Neural cell (in vitro differentiated cells): ENCODE measurements at regions not wholly inside any gene's neighbourhood (a gene's known extent, or its start where the extent isn't known, plus 50 kb on each side); places are given as distances from the start of the nearest gene placed in this dataset.

Experiments
- H2AFZ ChIP-seq: fragments of 200-600, 300-800 bp; sonication (generic), shearing (Covaris generic); 2 replicates; pipeline ENCODE4 v1.6.0; 2014; ENCODE audit warnings: low read depth, mild to moderate bottlenecking, antibody characterized with exemption, low read length, moderate library complexity
- H3F3A ChIP-seq: fragments of 200-600 bp; shearing (Covaris generic); 2 replicates; pipeline ENCODE4 v1.6.1; 2016; ENCODE audit warnings: mild to moderate bottlenecking, moderate library complexity, mixed read lengths, antibody characterized with exemption, low read length; ENCODE audit not compliant: insufficient read depth, poor library complexity, severe bottlenecking
- H3K27ac ChIP-seq: fragments of 200-600, 300-800 bp; sonication (generic), shearing (Covaris generic); 2 replicates; pipeline ENCODE4 v1.5.1; 2014; ENCODE audit warnings: mild to moderate bottlenecking, low read length, moderate library complexity
- H3K27me3 ChIP-seq: fragments of 300-800, 200-600 bp; sonication (generic), shearing (Covaris generic); 2 replicates; pipeline ENCODE4 v1.6.0; 2014; ENCODE audit warnings: mild to moderate bottlenecking, low read depth, low read length, moderate library complexity; ENCODE audit not compliant: insufficient read depth
- H3K36me3 ChIP-seq: fragments of 300-800, 200-600 bp; sonication (generic), shearing (Covaris generic); 2 replicates; pipeline ENCODE4 v1.5.1; 2014; ENCODE audit warnings: mild to moderate bottlenecking, antibody characterized with exemption, low read length, moderate library complexity; ENCODE audit not compliant: insufficient read depth
- H3K4me2 ChIP-seq: fragments of 300-800, 200-600 bp; sonication (generic), shearing (Covaris generic); 2 replicates; pipeline ENCODE4 v1.6.0; 2014; ENCODE audit warnings: mild to moderate bottlenecking, low read length
- H3K4me3 ChIP-seq: fragments of 300-800, 200-600 bp; sonication (generic), shearing (Covaris generic); 2 replicates; pipeline ENCODE4 v1.5.1; 2014; ENCODE audit warnings: mild to moderate bottlenecking, low read length, moderate library complexity
- H3K79me2 ChIP-seq: fragments of 200-600 bp; shearing (Covaris generic); replicated peaks from 2 replicates; pipeline ENCODE4 v1.6.0; 2014; ENCODE audit warnings: mild to moderate bottlenecking, low read length, moderate library complexity; ENCODE audit not compliant: insufficient read depth
- H3K9ac ChIP-seq: fragments of 300-800, 200-600 bp; sonication (generic), shearing (Covaris generic); 2 replicates; pipeline ENCODE4 v1.6.1; 2016; ENCODE audit warnings: mild to moderate bottlenecking, low read length, mixed read lengths
- H3K9me2 ChIP-seq: fragments of 200-600 bp; shearing (Covaris generic); 2 replicates; pipeline ENCODE4 v1.6.1; 2016; ENCODE audit warnings: mild to moderate bottlenecking, low read length, mixed read lengths; ENCODE audit not compliant: insufficient read depth
- H3K9me3 ChIP-seq: fragments of 200-600, 300-800 bp; sonication (generic), shearing (Covaris generic); 2 replicates; pipeline ENCODE4 v1.6.1; 2016; ENCODE audit warnings: mild to moderate bottlenecking, mixed run types, low read length, moderate library complexity, mixed read lengths
- H4K20me1 ChIP-seq: fragments of 200-600 bp; shearing (Covaris generic); 2 replicates; pipeline ENCODE4 v1.6.1; 2016; ENCODE audit warnings: mild to moderate bottlenecking, mixed run types; ENCODE audit not compliant: insufficient read depth
- EP300 ChIP-seq: fragments of 450-650 bp; conservative IDR thresholded peaks from 2 replicates; pipeline ENCODE4 v1.6.1; 2014; ENCODE audit warnings: antibody characterized with exemption, mild to moderate bottlenecking, moderate library complexity; ENCODE audit not compliant: poor library complexity, severe bottlenecking
- EZH2 ChIP-seq: fragments of 200-600, 300-800 bp; shearing (Covaris generic), sonication (generic); IDR thresholded peaks from 2 replicates; pipeline ENCODE4 v1.6.1; 2014; ENCODE audit warnings: antibody characterized with exemption, low read length, borderline replicate concordance, mild to moderate bottlenecking; ENCODE audit not compliant: insufficient read depth, poor library complexity, severe bottlenecking
- MXI1 ChIP-seq: fragments of 450-650 bp; conservative IDR thresholded peaks from 2 replicates; pipeline ENCODE4 v1.6.1; 2014; ENCODE audit warnings: antibody characterized with exemption, mild to moderate bottlenecking; ENCODE audit not compliant: poor library complexity, severe bottlenecking
- POLR2AphosphoS5 ChIP-seq: IDR thresholded peaks from 2 replicates; pipeline ENCODE4 v1.6.1; 2012
- RAD21 ChIP-seq: fragments of 450-650 bp; conservative IDR thresholded peaks from 2 replicates; pipeline ENCODE4 v1.6.1; 2014; ENCODE audit warnings: antibody characterized with exemption, mild to moderate bottlenecking, moderate library complexity
- SMC3 ChIP-seq: fragments of 450-650 bp; conservative IDR thresholded peaks from 2 replicates; pipeline ENCODE4 v1.6.1; 2014; ENCODE audit warnings: antibody characterized with exemption, mild to moderate bottlenecking, moderate library complexity; ENCODE audit not compliant: poor library complexity
- TAF1 ChIP-seq: IDR thresholded peaks from 2 replicates; pipeline ENCODE4 v1.6.1; 2012; ENCODE audit warnings: low read depth
- TF ChIP-seq, protein P1 (sequence below): fragments of 450-650 bp; IDR thresholded peaks from 2 replicates; pipeline ENCODE4 v1.5.1; 2014; ENCODE audit warnings: antibody characterized with exemption, mild to moderate bottlenecking, moderate library complexity; ENCODE audit not compliant: poor library complexity, severe bottlenecking
- TF ChIP-seq, protein P2 (sequence below): IDR thresholded peaks from 2 replicates; pipeline ENCODE4 v1.6.1; 2012; ENCODE audit warnings: borderline replicate concordance

DNA sequence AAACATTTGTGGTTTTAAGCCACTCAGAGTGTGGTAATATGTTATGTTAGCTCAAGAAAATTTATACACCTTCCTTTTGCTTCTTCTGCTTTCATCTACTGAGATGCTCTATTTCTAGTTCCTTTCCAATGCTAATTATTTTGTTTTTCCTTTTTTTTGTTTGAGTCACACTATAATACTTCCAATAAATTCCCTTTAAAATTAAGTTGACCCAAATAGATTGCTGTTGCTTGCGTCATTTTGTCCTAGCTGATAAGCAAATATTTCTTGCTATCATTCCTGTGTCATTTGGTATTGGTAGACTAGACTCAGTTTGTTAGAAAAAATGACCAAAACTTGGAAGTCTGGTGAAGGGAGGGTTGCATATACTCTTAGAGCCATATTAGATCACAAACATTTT, 437.0 kb upstream of the CNTN6 start:
- H3K4me2 ChIP-seq: no peak overlapping the region
- TF ChIP-seq, protein P1, sequence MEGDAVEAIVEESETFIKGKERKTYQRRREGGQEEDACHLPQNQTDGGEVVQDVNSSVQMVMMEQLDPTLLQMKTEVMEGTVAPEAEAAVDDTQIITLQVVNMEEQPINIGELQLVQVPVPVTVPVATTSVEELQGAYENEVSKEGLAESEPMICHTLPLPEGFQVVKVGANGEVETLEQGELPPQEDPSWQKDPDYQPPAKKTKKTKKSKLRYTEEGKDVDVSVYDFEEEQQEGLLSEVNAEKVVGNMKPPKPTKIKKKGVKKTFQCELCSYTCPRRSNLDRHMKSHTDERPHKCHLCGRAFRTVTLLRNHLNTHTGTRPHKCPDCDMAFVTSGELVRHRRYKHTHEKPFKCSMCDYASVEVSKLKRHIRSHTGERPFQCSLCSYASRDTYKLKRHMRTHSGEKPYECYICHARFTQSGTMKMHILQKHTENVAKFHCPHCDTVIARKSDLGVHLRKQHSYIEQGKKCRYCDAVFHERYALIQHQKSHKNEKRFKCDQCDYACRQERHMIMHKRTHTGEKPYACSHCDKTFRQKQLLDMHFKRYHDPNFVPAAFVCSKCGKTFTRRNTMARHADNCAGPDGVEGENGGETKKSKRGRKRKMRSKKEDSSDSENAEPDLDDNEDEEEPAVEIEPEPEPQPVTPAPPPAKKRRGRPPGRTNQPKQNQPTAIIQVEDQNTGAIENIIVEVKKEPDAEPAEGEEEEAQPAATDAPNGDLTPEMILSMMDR: no peak
- no peak for TF ChIP-seq MXI1
- TF ChIP-seq RAD21: no peak
- TF ChIP-seq TAF1: no peak
- TF ChIP-seq SMC3: no peak
- no peak for TF ChIP-seq POLR2AphosphoS5
- TF ChIP-seq EP300: no peak
- TF ChIP-seq EZH2: no peak
- no peaks in the 10 kb centered on the region for H4K20me1 ChIP-seq
- no peaks in the 10 kb centered on the region for H3K36me3 ChIP-seq
- H3F3A ChIP-seq: no peaks in the 10 kb centered on the region
- no peaks in the 10 kb centered on the region for H3K27me3 ChIP-seq
- no peak overlapping the region for H3K27ac ChIP-seq
- no peak overlapping the region for H3K9ac ChIP-seq
- H2AFZ ChIP-seq: no peak overlapping the region
- H3K9me3 ChIP-seq: no peaks in the 10 kb centered on the region
- H3K4me3 ChIP-seq: no peak overlapping the region
- H3K79me2 ChIP-seq: no peaks in the 10 kb centered on the region
- H3K9me2 ChIP-seq: no peaks in the 10 kb centered on the region

- Histone ChIP-seq H3K9me2 (no peaks in the 10 kb centered on the region), H3K4me3 (no peak overlapping the region), H3K9ac (no peak overlapping the region), H3K27ac (no peak overlapping the region), H3K4me2 (no peak overlapping the region), H3F3A (no peaks in the 10 kb centered on the region), H3K36me3 (no peaks in the 10 kb centered on the region), H3K27me3 (no peaks in the 10 kb centered on the region), H4K20me1 (no peaks in the 10 kb centered on the region), H3K9me3 (no peaks in the 10 kb centered on the region), H3K79me2 (no peaks in the 10 kb centered on the region), H2AFZ (no peak overlapping the region)
- TF ChIP-seq, protein P2, sequence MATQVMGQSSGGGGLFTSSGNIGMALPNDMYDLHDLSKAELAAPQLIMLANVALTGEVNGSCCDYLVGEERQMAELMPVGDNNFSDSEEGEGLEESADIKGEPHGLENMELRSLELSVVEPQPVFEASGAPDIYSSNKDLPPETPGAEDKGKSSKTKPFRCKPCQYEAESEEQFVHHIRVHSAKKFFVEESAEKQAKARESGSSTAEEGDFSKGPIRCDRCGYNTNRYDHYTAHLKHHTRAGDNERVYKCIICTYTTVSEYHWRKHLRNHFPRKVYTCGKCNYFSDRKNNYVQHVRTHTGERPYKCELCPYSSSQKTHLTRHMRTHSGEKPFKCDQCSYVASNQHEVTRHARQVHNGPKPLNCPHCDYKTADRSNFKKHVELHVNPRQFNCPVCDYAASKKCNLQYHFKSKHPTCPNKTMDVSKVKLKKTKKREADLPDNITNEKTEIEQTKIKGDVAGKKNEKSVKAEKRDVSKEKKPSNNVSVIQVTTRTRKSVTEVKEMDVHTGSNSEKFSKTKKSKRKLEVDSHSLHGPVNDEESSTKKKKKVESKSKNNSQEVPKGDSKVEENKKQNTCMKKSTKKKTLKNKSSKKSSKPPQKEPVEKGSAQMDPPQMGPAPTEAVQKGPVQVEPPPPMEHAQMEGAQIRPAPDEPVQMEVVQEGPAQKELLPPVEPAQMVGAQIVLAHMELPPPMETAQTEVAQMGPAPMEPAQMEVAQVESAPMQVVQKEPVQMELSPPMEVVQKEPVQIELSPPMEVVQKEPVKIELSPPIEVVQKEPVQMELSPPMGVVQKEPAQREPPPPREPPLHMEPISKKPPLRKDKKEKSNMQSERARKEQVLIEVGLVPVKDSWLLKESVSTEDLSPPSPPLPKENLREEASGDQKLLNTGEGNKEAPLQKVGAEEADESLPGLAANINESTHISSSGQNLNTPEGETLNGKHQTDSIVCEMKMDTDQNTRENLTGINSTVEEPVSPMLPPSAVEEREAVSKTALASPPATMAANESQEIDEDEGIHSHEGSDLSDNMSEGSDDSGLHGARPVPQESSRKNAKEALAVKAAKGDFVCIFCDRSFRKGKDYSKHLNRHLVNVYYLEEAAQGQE: no peak
- no peak for TF ChIP-seq RAD21
Measured at GRCh38 chr3:661356-661755, 431.5 kb upstream of the CNTN6 start.

GRCh38 chr3:674116-674515, 418.7 kb upstream of the CNTN6 start:
- Histone ChIP-seq H3K4me3 (no peak overlapping the region), H4K20me1 (no peaks in the 10 kb centered on the region), H2AFZ (no peak overlapping the region), H3K9me2 (no peaks in the 10 kb centered on the region), H3K36me3 (no peaks in the 10 kb centered on the region), H3F3A (no peaks in the 10 kb centered on the region), H3K27me3 (no peaks in the 10 kb centered on the region), H3K27ac (no peak overlapping the region), H3K4me2 (no peak overlapping the region), H3K79me2 (no peaks in the 10 kb centered on the region), H3K9me3 (no peaks in the 10 kb centered on the region), H3K9ac (no peak overlapping the region)
- no peak for TF ChIP-seq RAD21
- no peak for TF ChIP-seq SMC3
- no peak for TF ChIP-seq EZH2
- no peak for TF ChIP-seq MXI1
- TF ChIP-seq, protein P1: no peak
- TF ChIP-seq EP300: no peak
- TF ChIP-seq POLR2AphosphoS5: no peak
- TF ChIP-seq, protein P2: no peak
- no peak for TF ChIP-seq TAF1
